ENCODE measurements at regions not wholly inside any gene's neighbourhood (a gene's known extent, or its start where the extent isn't known, plus 50 kb on each side); places are given as distances from the start of the nearest gene placed in this dataset.

- no peak for DNase-seq (ENCODE audit: low read depth)
- H3K4me3 ChIP-seq (ENCODE audit: control insufficient read depth, low read depth, low read length): no peak overlapping the region
- TF ChIP-seq, protein P1, sequence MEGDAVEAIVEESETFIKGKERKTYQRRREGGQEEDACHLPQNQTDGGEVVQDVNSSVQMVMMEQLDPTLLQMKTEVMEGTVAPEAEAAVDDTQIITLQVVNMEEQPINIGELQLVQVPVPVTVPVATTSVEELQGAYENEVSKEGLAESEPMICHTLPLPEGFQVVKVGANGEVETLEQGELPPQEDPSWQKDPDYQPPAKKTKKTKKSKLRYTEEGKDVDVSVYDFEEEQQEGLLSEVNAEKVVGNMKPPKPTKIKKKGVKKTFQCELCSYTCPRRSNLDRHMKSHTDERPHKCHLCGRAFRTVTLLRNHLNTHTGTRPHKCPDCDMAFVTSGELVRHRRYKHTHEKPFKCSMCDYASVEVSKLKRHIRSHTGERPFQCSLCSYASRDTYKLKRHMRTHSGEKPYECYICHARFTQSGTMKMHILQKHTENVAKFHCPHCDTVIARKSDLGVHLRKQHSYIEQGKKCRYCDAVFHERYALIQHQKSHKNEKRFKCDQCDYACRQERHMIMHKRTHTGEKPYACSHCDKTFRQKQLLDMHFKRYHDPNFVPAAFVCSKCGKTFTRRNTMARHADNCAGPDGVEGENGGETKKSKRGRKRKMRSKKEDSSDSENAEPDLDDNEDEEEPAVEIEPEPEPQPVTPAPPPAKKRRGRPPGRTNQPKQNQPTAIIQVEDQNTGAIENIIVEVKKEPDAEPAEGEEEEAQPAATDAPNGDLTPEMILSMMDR (conservative IDR thresholded peaks at IDR 0.05; ENCODE audit: control insufficient read depth, insufficient read depth, low read depth, low read length): no peak
Measured at GRCh38 chr16:86889974-86890373, 311.6 kb downstream of the FOXL1 start.

GRCh38 chr16:86891121-86891520 lies 312.8 kb downstream of the FOXL1 start:
- DNase-seq (ENCODE audit: low read depth): no peak

GRCh38 chr16:86891631-86892030 lies 313.3 kb downstream of the FOXL1 start:
- DNase-seq (ENCODE audit: low read depth): no peak
- H3K4me3 ChIP-seq (ENCODE audit: control insufficient read depth, low read depth, low read length): no peak overlapping the region
- TF ChIP-seq, protein P1 (conservative IDR thresholded peaks at IDR 0.05; ENCODE audit: control insufficient read depth, insufficient read depth, low read depth, low read length): no peak

More at GRCh38 chr16:86891121-86891520, 312.8 kb downstream of the FOXL1 start:
- H3K4me3 ChIP-seq (ENCODE audit: control insufficient read depth, low read depth, low read length): no peak overlapping the region
- TF ChIP-seq, protein P1 (conservative IDR thresholded peaks at IDR 0.05; ENCODE audit: control insufficient read depth, insufficient read depth, low read depth, low read length): no peak

DNA sequence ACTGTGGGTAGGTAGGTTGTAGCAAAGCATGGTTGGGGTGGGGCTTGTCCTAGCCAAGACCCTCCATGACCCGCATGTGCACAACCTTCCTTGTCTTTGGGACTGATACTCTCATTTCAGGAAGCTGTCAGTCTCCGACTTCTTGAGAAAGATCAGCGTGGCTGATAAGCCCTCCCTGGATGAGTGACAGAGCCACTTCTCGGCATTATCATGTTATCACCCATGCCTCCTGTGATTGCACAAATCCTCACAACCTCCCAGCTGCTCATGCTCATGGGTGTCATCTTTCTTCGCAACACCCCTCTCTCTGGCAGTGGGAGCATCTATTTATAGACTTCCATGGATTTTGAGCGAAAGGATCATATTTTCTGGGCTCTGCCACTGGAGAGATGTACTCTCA lies 314.2 kb downstream of the FOXL1 start:
- TF ChIP-seq, protein P1 (conservative IDR thresholded peaks at IDR 0.05; ENCODE audit: control insufficient read depth, insufficient read depth, low read depth, low read length): no peak

GRCh38 chr16:86893506-86893905 lies 315.2 kb downstream of the FOXL1 start:
- no peak for DNase-seq (ENCODE audit: low read depth)
- no peak overlapping the region for H3K4me3 ChIP-seq (ENCODE audit: control insufficient read depth, low read depth, low read length)
- TF ChIP-seq, protein P1 (conservative IDR thresholded peaks at IDR 0.05; ENCODE audit: control insufficient read depth, insufficient read depth, low read depth, low read length): no peak

More for the DNA sequence above, 314.2 kb downstream of the FOXL1 start:
- no peak for DNase-seq (ENCODE audit: low read depth)
- H3K4me3 ChIP-seq (ENCODE audit: control insufficient read depth, low read depth, low read length): no peak overlapping the region

DNA sequence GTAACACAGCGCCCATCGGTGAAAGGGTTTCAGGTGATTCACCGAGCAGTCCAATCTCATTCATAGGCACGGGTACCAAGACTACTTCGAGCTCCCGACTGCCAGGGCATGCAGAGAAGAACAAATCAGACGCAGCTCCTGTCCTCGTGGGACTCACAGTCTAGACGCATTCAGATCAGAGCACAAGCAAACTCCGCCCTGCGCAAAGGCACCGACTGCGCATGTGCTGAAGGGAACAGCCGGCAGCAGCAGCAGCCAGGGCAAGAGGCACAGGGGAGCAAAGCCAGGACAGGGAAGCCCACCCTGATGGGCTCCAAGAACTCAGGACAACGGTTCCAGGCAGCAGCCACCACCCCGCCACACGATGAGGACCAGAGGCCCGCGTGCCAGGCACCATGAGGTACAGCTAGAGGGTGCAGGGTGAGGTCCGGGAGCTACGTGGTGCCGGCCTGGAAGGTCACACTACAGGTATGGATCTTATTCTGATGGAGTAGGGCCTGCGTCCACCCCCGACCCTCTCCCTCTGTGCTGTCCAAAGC lies 315.7 kb downstream of the FOXL1 start:
- DNase-seq (ENCODE audit: low read depth): no peak
- TF ChIP-seq, protein P1 (conservative IDR thresholded peaks at IDR 0.05; ENCODE audit: control insufficient read depth, insufficient read depth, low read depth, low read length): no peak
- no peak overlapping the region for H3K4me3 ChIP-seq (ENCODE audit: control insufficient read depth, low read depth, low read length)

DNA sequence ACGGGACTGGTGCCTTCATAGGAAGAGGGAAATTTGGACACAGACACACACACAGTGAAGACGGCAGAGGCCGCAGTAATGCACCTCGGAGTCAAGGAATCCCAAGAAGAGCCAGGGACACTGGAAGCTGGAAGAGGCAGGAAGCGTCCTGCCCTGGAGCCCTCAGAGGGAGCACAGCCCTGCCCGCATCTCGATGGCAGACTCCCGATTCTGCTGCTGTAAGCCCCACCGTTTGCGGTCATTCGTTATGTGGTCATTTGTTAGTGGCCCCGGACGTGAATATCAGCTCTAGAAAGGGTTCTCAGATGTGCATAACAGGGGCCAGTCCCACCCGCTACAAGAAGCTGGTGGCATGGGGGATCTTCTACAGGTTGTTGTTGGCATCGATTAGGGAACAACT lies 316.6 kb downstream of the FOXL1 start:
- TF ChIP-seq, protein P1 (conservative IDR thresholded peaks at IDR 0.05; ENCODE audit: control insufficient read depth, insufficient read depth, low read depth, low read length): no peak
- no peak overlapping the region for H3K4me3 ChIP-seq (ENCODE audit: control insufficient read depth, low read depth, low read length)
- no peak for DNase-seq (ENCODE audit: low read depth)

Data from fibroblast of mammary gland (primary cell).